WTC11 (cell line): ENCODE measurements at regions not wholly inside any gene's neighbourhood (a gene's known extent, or its start where the extent isn't known, plus 50 kb on each side); places are given as distances from the start of the nearest gene placed in this dataset.

ENCODE experiments used
- ATAC-seq: fragments of 200-7000 bp; cut with Tn5 transposase; 2 replicates; pipeline ENCODE4 v1.10.0; 2021; ENCODE audit warnings: mild to moderate bottlenecking, moderate library complexity
- CTCF ChIA-PET: fragments of 300-600 bp; sonication (Branson Sonifier 250); formaldehyde crosslinking; loops from one replicate; lab custom pipeline; 2021; ENCODE audit warnings: antibody characterized with exemption; lab: Charles Lee
- POLR2A ChIA-PET: fragments of 350-600 bp; sonication (Branson Sonifier 250); formaldehyde crosslinking; loops from one replicate; lab custom pipeline; 2021; ENCODE audit warnings: antibody characterized with exemption; lab: Charles Lee
- DNase-seq: peaks from one replicate; pipeline ENCODE4 v3.0.0; 2021; ENCODE audit warnings: low spot score
- H3K27ac Mint-ChIP-seq: 2 replicates; pipeline ENCODE4 v1.8.0; 2021; ENCODE audit warnings: mixed read lengths
- H3K27me3 Mint-ChIP-seq: 2 replicates; pipeline ENCODE4 v1.8.0; 2021; ENCODE audit warnings: low read depth, mild to moderate bottlenecking, moderate library complexity, mixed read lengths
- H3K36me3 Mint-ChIP-seq: 2 replicates; pipeline ENCODE4 v1.8.0; 2021; ENCODE audit warnings: mixed read lengths
- H3K4me1 Mint-ChIP-seq: 2 replicates; pipeline ENCODE4 v1.8.0; 2022; ENCODE audit warnings: mixed read lengths
- H3K4me3 Mint-ChIP-seq: 2 replicates; pipeline ENCODE4 v1.8.0; 2021; ENCODE audit warnings: mild to moderate bottlenecking, moderate library complexity, mixed read lengths
- H3K9me3 Mint-ChIP-seq: 2 replicates; pipeline ENCODE4 v1.8.0; 2021; ENCODE audit warnings: mixed read lengths
- CREB1 ChIP-seq: sonication (generic); formaldehyde crosslinking; IDR thresholded peaks from 2 replicates; pipeline ENCODE4 v1.8.0; 2023; ENCODE audit warnings: mild to moderate bottlenecking, missing genetic modification reagents
- ESRRA ChIP-seq: sonication (generic); formaldehyde crosslinking; IDR thresholded peaks from 2 replicates; pipeline ENCODE4 v1.8.1; 2022; ENCODE audit warnings: mild to moderate bottlenecking, missing genetic modification reagents, borderline replicate concordance
- FOXJ3 ChIP-seq: sonication (generic); formaldehyde crosslinking; IDR thresholded peaks from 2 replicates; pipeline ENCODE4 v1.9.0; 2021; ENCODE audit warnings: missing genetic modification reagents, mild to moderate bottlenecking, borderline replicate concordance
- FOXP1 ChIP-seq: sonication (generic); formaldehyde crosslinking; IDR thresholded peaks from 2 replicates; pipeline ENCODE4 v1.8.0; 2022; ENCODE audit warnings: missing genetic modification reagents, mild to moderate bottlenecking, moderate library complexity, borderline replicate concordance
- GTF2I ChIP-seq: fragments of 250-450 bp; sonication (Bioruptor Pico); conservative IDR thresholded peaks from 2 replicates; pipeline ENCODE4 v1.4.0; 2021; ENCODE audit warnings: mild to moderate bottlenecking
- HMGA2 ChIP-seq: fragments of 250-450 bp; sonication (Bioruptor Pico); IDR thresholded peaks from 2 replicates; pipeline ENCODE4 v1.4.0; 2021; ENCODE audit warnings: mild to moderate bottlenecking, moderate library complexity
- IRF2 ChIP-seq: sonication (generic); formaldehyde crosslinking; IDR thresholded peaks from 2 replicates; pipeline ENCODE4 v1.8.0; 2022; ENCODE audit warnings: low read depth, missing genetic modification reagents, borderline replicate concordance
- KAT7 ChIP-seq: sonication (generic); formaldehyde crosslinking; IDR thresholded peaks from 2 replicates; pipeline ENCODE4 v1.8.1; 2023; ENCODE audit warnings: missing genetic modification reagents, mild to moderate bottlenecking, borderline replicate concordance
- MXD4 ChIP-seq: fragments of 250-450 bp; sonication (Bioruptor Pico); IDR thresholded peaks from 2 replicates; pipeline ENCODE4 v1.8.0; 2021; ENCODE audit warnings: mild to moderate bottlenecking, moderate library complexity, borderline replicate concordance
- PREB ChIP-seq: sonication (generic); formaldehyde crosslinking; IDR thresholded peaks from 2 replicates; pipeline ENCODE4 v1.8.1; 2022; ENCODE audit warnings: mild to moderate bottlenecking, missing genetic modification reagents, moderate library complexity, borderline replicate concordance
- RORB ChIP-seq: fragments of 250-450 bp; sonication (Bioruptor Pico); IDR thresholded peaks from 2 replicates; pipeline ENCODE4 v1.9.0; 2021; ENCODE audit warnings: mild to moderate bottlenecking
- SOX15 ChIP-seq: fragments of 250-450 bp; sonication (Bioruptor Pico); IDR thresholded peaks from 2 replicates; pipeline ENCODE4 v1.9.0; 2021; ENCODE audit warnings: mild to moderate bottlenecking
- TEAD1 ChIP-seq: sonication (generic); formaldehyde crosslinking; IDR thresholded peaks from 2 replicates; pipeline ENCODE4 v1.8.0; 2022; ENCODE audit warnings: mild to moderate bottlenecking, missing genetic modification reagents
- USF1 ChIP-seq: sonication (generic); formaldehyde crosslinking; IDR thresholded peaks from 2 replicates; pipeline ENCODE4 v1.8.0; 2022; ENCODE audit warnings: mild to moderate bottlenecking, missing genetic modification reagents
- ZNF263 ChIP-seq: sonication (generic); formaldehyde crosslinking; IDR thresholded peaks from 2 replicates; pipeline ENCODE4 v1.8.1; 2022; ENCODE audit warnings: low read depth, mild to moderate bottlenecking, moderate library complexity, missing genetic modification reagents
- ZNF423 ChIP-seq: fragments of 250-450 bp; sonication (Bioruptor Pico); IDR thresholded peaks from 2 replicates; pipeline ENCODE4 v2.1.2; 2022; ENCODE audit warnings: mild to moderate bottlenecking, moderate library complexity
- ZSCAN18 ChIP-seq: fragments of 250-450 bp; sonication (Bioruptor Pico); IDR thresholded peaks from 2 replicates; pipeline ENCODE4 v2.1.2; 2022; ENCODE audit warnings: mild to moderate bottlenecking, moderate library complexity
- TF ChIP-seq, protein P1 (sequence below): fragments of 250-450 bp; sonication (Bioruptor Pico); IDR thresholded peaks from 2 replicates; pipeline ENCODE4 v1.8.0; 2021; ENCODE audit warnings: mild to moderate bottlenecking
- TF ChIP-seq, protein P2 (sequence below): sonication (generic); formaldehyde crosslinking; IDR thresholded peaks from 2 replicates; pipeline ENCODE4 v1.8.1; 2022; ENCODE audit warnings: mild to moderate bottlenecking, moderate library complexity, missing genetic modification reagents
- TF ChIP-seq, protein P3 (sequence below): sonication (generic); formaldehyde crosslinking; IDR thresholded peaks from 2 replicates; pipeline ENCODE4 v1.8.1; 2023; ENCODE audit warnings: mild to moderate bottlenecking, moderate library complexity, missing genetic modification reagents
- TF ChIP-seq, protein P4 (sequence below): sonication (generic); formaldehyde crosslinking; IDR thresholded peaks from 2 replicates; pipeline ENCODE4 v1.8.0; 2022; ENCODE audit warnings: mild to moderate bottlenecking, missing genetic modification reagents
- TF ChIP-seq, protein P5 (sequence below): sonication (generic); formaldehyde crosslinking; IDR thresholded peaks from 2 replicates; pipeline ENCODE4 v1.8.0; 2022; ENCODE audit warnings: missing genetic modification reagents

- no peak for DNase-seq
- H3K36me3 Mint-ChIP-seq, result peaks cover 4% of the 10 kb centered on the region
- H3K27me3 Mint-ChIP-seq, result no peaks in the 10 kb centered on the region
- no peak overlapping the region for H3K4me3 Mint-ChIP-seq
- no peaks in the 10 kb centered on the region for H3K9me3 Mint-ChIP-seq
- POLR2A ChIA-PET, result no interaction called here
- H3K27ac Mint-ChIP-seq, result no peak overlapping the region
- H3K4me1 Mint-ChIP-seq, result peaks cover 34% of the 10 kb centered on the region
- CTCF ChIA-PET, result no interaction called here
- no peak for ATAC-seq
- no peak for TF ChIP-seq PREB (CRISPR knock-in tag)
- TF ChIP-seq KAT7, result no peak
- no peak for TF ChIP-seq SOX15 (CRISPR knock-in tag)
- TF ChIP-seq HMGA2 (CRISPR knock-in tag), result no peak
- no peak for TF ChIP-seq ZNF263
- no peak for TF ChIP-seq RORB (CRISPR knock-in tag)
- TF ChIP-seq, protein P1, sequence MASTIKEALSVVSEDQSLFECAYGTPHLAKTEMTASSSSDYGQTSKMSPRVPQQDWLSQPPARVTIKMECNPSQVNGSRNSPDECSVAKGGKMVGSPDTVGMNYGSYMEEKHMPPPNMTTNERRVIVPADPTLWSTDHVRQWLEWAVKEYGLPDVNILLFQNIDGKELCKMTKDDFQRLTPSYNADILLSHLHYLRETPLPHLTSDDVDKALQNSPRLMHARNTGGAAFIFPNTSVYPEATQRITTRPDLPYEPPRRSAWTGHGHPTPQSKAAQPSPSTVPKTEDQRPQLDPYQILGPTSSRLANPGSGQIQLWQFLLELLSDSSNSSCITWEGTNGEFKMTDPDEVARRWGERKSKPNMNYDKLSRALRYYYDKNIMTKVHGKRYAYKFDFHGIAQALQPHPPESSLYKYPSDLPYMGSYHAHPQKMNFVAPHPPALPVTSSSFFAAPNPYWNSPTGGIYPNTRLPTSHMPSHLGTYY (CRISPR knock-in tag), result no peak
- no peak for TF ChIP-seq FOXP1 (CRISPR knock-in tag)
- TF ChIP-seq IRF2 (CRISPR knock-in tag), result no peak
- no peak for TF ChIP-seq ESRRA (CRISPR knock-in tag)
- no peak for TF ChIP-seq GTF2I (CRISPR knock-in tag)
- TF ChIP-seq, protein P2, sequence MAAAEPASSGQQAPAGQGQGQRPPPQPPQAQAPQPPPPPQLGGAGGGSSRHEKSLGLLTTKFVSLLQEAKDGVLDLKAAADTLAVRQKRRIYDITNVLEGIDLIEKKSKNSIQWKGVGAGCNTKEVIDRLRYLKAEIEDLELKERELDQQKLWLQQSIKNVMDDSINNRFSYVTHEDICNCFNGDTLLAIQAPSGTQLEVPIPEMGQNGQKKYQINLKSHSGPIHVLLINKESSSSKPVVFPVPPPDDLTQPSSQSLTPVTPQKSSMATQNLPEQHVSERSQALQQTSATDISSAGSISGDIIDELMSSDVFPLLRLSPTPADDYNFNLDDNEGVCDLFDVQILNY, result no peak
These were observed 165.0 kb upstream of the MTNR1B start for GRCh38 chr11:92804388-92804966.

GRCh38 chr11:92808022-92808421 is 161.4 kb upstream of the MTNR1B start:
- Mint-ChIP-seq H3K9me3 (no peaks in the 10 kb centered on the region), H3K27me3 (no peaks in the 10 kb centered on the region), H3K27ac (no peak overlapping the region), H3K4me1 (peaks cover 51% of the 10 kb centered on the region), H3K4me3 (no peak overlapping the region), H3K36me3 (no peaks in the 10 kb centered on the region)
- ChIA-PET CTCF (no interaction called here), POLR2A (no interaction called here)
- DNase-seq, result no peak
- no peak for ATAC-seq
- TF ChIP-seq, protein P3, sequence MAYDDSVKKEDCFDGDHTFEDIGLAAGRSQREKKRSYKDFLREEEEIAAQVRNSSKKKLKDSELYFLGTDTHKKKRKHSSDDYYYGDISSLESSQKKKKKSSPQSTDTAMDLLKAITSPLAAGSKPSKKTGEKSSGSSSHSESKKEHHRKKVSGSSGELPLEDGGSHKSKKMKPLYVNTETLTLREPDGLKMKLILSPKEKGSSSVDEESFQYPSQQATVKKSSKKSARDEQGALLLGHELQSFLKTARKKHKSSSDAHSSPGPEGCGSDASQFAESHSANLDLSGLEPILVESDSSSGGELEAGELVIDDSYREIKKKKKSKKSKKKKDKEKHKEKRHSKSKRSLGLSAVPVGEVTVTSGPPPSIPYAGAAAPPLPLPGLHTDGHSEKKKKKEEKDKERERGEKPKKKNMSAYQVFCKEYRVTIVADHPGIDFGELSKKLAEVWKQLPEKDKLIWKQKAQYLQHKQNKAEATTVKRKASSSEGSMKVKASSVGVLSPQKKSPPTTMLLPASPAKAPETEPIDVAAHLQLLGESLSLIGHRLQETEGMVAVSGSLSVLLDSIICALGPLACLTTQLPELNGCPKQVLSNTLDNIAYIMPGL (CRISPR knock-in tag), result no peak
- TF ChIP-seq, protein P4, sequence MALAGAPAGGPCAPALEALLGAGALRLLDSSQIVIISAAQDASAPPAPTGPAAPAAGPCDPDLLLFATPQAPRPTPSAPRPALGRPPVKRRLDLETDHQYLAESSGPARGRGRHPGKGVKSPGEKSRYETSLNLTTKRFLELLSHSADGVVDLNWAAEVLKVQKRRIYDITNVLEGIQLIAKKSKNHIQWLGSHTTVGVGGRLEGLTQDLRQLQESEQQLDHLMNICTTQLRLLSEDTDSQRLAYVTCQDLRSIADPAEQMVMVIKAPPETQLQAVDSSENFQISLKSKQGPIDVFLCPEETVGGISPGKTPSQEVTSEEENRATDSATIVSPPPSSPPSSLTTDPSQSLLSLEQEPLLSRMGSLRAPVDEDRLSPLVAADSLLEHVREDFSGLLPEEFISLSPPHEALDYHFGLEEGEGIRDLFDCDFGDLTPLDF (CRISPR knock-in tag), result no peak
- TF ChIP-seq ZSCAN18 (CRISPR knock-in tag) (no peak), FOXP1 (CRISPR knock-in tag) (no peak), FOXJ3 (CRISPR knock-in tag) (no peak), GTF2I (CRISPR knock-in tag) (no peak), CREB1 (CRISPR knock-in tag) (no peak), ZNF423 (CRISPR knock-in tag) (no peak), TEAD1 (CRISPR knock-in tag) (no peak), USF1 (CRISPR knock-in tag) (no peak), MXD4 (CRISPR knock-in tag) (no peak)
- TF ChIP-seq, protein P5, sequence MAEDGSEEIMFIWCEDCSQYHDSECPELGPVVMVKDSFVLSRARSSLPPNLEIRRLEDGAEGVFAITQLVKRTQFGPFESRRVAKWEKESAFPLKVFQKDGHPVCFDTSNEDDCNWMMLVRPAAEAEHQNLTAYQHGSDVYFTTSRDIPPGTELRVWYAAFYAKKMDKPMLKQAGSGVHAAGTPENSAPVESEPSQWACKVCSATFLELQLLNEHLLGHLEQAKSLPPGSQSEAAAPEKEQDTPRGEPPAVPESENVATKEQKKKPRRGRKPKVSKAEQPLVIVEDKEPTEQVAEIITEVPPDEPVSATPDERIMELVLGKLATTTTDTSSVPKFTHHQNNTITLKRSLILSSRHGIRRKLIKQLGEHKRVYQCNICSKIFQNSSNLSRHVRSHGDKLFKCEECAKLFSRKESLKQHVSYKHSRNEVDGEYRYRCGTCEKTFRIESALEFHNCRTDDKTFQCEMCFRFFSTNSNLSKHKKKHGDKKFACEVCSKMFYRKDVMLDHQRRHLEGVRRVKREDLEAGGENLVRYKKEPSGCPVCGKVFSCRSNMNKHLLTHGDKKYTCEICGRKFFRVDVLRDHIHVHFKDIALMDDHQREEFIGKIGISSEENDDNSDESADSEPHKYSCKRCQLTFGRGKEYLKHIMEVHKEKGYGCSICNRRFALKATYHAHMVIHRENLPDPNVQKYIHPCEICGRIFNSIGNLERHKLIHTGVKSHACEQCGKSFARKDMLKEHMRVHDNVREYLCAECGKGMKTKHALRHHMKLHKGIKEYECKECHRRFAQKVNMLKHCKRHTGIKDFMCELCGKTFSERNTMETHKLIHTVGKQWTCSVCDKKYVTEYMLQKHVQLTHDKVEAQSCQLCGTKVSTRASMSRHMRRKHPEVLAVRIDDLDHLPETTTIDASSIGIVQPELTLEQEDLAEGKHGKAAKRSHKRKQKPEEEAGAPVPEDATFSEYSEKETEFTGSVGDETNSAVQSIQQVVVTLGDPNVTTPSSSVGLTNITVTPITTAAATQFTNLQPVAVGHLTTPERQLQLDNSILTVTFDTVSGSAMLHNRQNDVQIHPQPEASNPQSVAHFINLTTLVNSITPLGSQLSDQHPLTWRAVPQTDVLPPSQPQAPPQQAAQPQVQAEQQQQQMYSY (CRISPR knock-in tag), result no peak
